CD4-positive, alpha-beta T cell (primary cell): ENCODE measurements at regions not wholly inside any gene's neighbourhood (a gene's known extent, or its start where the extent isn't known, plus 50 kb on each side); places are given as distances from the start of the nearest gene placed in this dataset.

Experiments used
- ATAC-seq: fragments of 200-7000 bp; cut with Tn5 transposase; one replicate; pipeline ENCODE4 v1.10.0; 2022; ENCODE audit warnings: mild to moderate bottlenecking; ENCODE audit not compliant: poor library complexity
- CTCF ChIA-PET: fragments of 350-600 bp; sonication (Branson Sonifier 250); formaldehyde crosslinking; loops from one replicate; lab custom pipeline; 2021; ENCODE audit warnings: antibody characterized with exemption, inconsistent platforms; lab: Charles Lee
- POLR2A ChIA-PET: fragments of 350-600 bp; sonication (Branson Sonifier 250); formaldehyde crosslinking; loops from one replicate; lab custom pipeline; 2021; ENCODE audit warnings: antibody characterized with exemption, inconsistent platforms; lab: Charles Lee
- DNase-seq, 14 experiments: peaks; one replicate each; pipeline ENCODE4 v3.0.0-alpha.2; 2013 to 2020; ENCODE audit warnings: mixed read lengths in 2 of 14
- H3K27ac ChIP-seq, 2 donors: one replicate each; pipeline versions ENCODE4 v1.5.1 to v1.7.0; 2013; ENCODE audit warnings: low read length in 2 of 2, low read depth in 1 of 2, mild to moderate bottlenecking in 1 of 2
- H3K27me3 ChIP-seq, 2 experiments: 1 replicate in 1 of 2; 2 replicates in 1 of 2; pipeline versions ENCODE4 v1.6.1 to v1.7.0; 2013; ENCODE audit warnings: low read length in 2 of 2, control low read depth in 1 of 2, mild to moderate bottlenecking in 1 of 2, moderate library complexity in 1 of 2; ENCODE audit not compliant: insufficient read depth in 2 of 2, control insufficient read depth in 1 of 2
- H3K36me3 ChIP-seq: one replicate; pipeline ENCODE4 v1.6.1; 2013; ENCODE audit warnings: low read length, control low read depth; ENCODE audit not compliant: insufficient read depth
- H3K4me1 ChIP-seq: one replicate; pipeline ENCODE4 v1.6.1; 2013; ENCODE audit warnings: low read length, control low read depth; ENCODE audit not compliant: insufficient read depth
- H3K4me3 ChIP-seq: one replicate; pipeline ENCODE4 v1.5.1; 2013; ENCODE audit warnings: mild to moderate bottlenecking, low read length, moderate library complexity
- H3K9me3 ChIP-seq, 2 experiments: 1 replicate in 1 of 2; 2 replicates in 1 of 2; pipeline versions ENCODE4 v1.6.1 to v1.7.0; 2013; ENCODE audit warnings: low read length in 2 of 2, mild to moderate bottlenecking in 2 of 2, control low read depth in 1 of 2, moderate library complexity in 1 of 2; ENCODE audit not compliant: control insufficient read depth in 1 of 2, insufficient read depth in 1 of 2
- H3K27ac Mint-ChIP-seq: one replicate; pipeline ENCODE4 v1.8.0; 2020; ENCODE audit warnings: mixed read lengths
- H3K27me3 Mint-ChIP-seq: one replicate; pipeline ENCODE4 v1.8.0; 2021; ENCODE audit warnings: mixed read lengths
- H3K36me3 Mint-ChIP-seq: one replicate; pipeline ENCODE4 v1.8.0; 2021; ENCODE audit warnings: low read depth, mixed read lengths
- H3K4me1 Mint-ChIP-seq: one replicate; pipeline ENCODE4 v1.8.0; 2021; ENCODE audit warnings: low read depth, mixed read lengths
- H3K4me3 Mint-ChIP-seq: one replicate; pipeline ENCODE4 v1.8.0; 2020; ENCODE audit warnings: mild to moderate bottlenecking, mixed read lengths
- H3K9me3 Mint-ChIP-seq: one replicate; pipeline ENCODE4 v1.8.0; 2020; ENCODE audit warnings: mixed read lengths
- CTCF ChIP-seq: fragments of 200-600 bp; IDR thresholded peaks from one replicate; pipeline ENCODE4 v1.8.0; 2022; ENCODE audit warnings: antibody characterized with exemption, mild to moderate bottlenecking
- intact Hi-C, 2 experiments: fragments of 100-400 bp; cut with DNase I in 1 of 2; cut with micrococcal nuclease in 1 of 2; formaldehyde crosslinking; loops; one replicate each; pipeline versions ENCODE4 v1.15.1 to v1.9.0; 2023 to 2025; cut with DNase I, micrococcal nuclease

- CTCF ChIA-PET: no interaction called here
- peaks cover 5% of the 10 kb centered on the region for H3K4me1 ChIP-seq
- H3K27me3 Mint-ChIP-seq: no peaks in the 10 kb centered on the region
These were observed 533.4 kb upstream of the ID2 start for GRCh38 chr2:8148260-8149006.

GRCh38 chr2:8149007-8149405 is 532.9 kb upstream of the ID2 start:
- Mint-ChIP-seq H3K4me1 (no peaks in the 10 kb centered on the region), H3K9me3 (no peaks in the 10 kb centered on the region), H3K27me3 (no peaks in the 10 kb centered on the region), H3K27ac (no peak overlapping the region), H3K36me3 (no peaks in the 10 kb centered on the region), H3K4me3 (no peak overlapping the region)
- Histone ChIP-seq H3K27ac (no peak overlapping the region), H3K4me1 (peaks cover 5% of the 10 kb centered on the region), H3K9me3 (no peaks in the 10 kb centered on the region), H3K4me3 (no peak overlapping the region), H3K27me3 (no peaks in the 10 kb centered on the region), H3K36me3 (no peaks in the 10 kb centered on the region)
- intact Hi-C loops: no loop called here
- TF ChIP-seq CTCF: no peak
- DNase-seq: no peak
- ATAC-seq: no peak
- CTCF ChIA-PET: no interaction called here
- POLR2A ChIA-PET: no interaction called here

More at GRCh38 chr2:8148260-8149006, 533.4 kb upstream of the ID2 start:
- ATAC-seq (no peak), DNase-seq (no peak)
- Histone ChIP-seq H3K36me3 (no peaks in the 10 kb centered on the region), H3K27me3 (no peaks in the 10 kb centered on the region), H3K27ac (no peak overlapping the region), H3K9me3 (no peaks in the 10 kb centered on the region), H3K4me3 (no peak overlapping the region)
- no peak overlapping the region for H3K27ac Mint-ChIP-seq
- H3K4me3 Mint-ChIP-seq: no peak overlapping the region
- H3K36me3 Mint-ChIP-seq: no peaks in the 10 kb centered on the region
- no peak for TF ChIP-seq CTCF
- POLR2A ChIA-PET: no interaction called here
- H3K9me3 Mint-ChIP-seq: no peaks in the 10 kb centered on the region
- intact Hi-C loops: no loop called here
- H3K4me1 Mint-ChIP-seq: no peaks in the 10 kb centered on the region

GRCh38 chr2:8149985-8150539 is 531.8 kb upstream of the ID2 start:
- Mint-ChIP-seq H3K4me1 (no peaks in the 10 kb centered on the region), H3K27me3 (no peaks in the 10 kb centered on the region), H3K9me3 (no peaks in the 10 kb centered on the region), H3K36me3 (no peaks in the 10 kb centered on the region), H3K27ac (no peak overlapping the region), H3K4me3 (no peak overlapping the region)
- Histone ChIP-seq H3K9me3 (no peaks in the 10 kb centered on the region), H3K27me3 (no peaks in the 10 kb centered on the region), H3K4me3 (no peak overlapping the region), H3K4me1 (peaks cover 5% of the 10 kb centered on the region), H3K36me3 (no peaks in the 10 kb centered on the region), H3K27ac (no peak overlapping the region)
- TF ChIP-seq CTCF: no peak
- DNase-seq: no peak
- ATAC-seq: no peak
- ChIA-PET POLR2A (no interaction called here), CTCF (no interaction called here)
- intact Hi-C loops: no loop called here
